ENCODE measurements at regions not wholly inside any gene's neighbourhood (a gene's known extent, or its start where the extent isn't known, plus 50 kb on each side); places are given as distances from the start of the nearest gene placed in this dataset.

DNA sequence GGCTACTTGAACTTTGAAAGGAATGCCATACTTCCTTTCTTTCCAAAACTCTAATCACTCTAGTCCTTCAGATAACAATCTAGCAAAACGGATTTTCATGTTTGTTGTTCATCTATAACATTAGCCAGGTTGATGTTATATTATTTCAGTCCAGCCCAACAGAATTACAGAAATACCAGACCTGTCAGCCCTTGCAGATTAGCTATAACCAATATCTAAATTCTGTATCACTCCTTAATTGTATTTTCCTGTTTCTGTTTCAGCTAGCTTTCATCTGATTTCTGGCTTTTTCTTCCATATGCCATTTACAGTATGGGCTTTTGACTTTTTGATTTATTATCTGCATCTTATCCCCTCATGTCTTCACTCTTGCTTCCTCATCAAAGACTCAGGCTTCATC is 479.8 kb upstream of the CDH8 start:
- H4K20me1 ChIP-seq (ENCODE audit: insufficient read depth, low read depth, low read length) = no peaks in the 10 kb centered on the region
- H3K27ac ChIP-seq (ENCODE audit: low read length) = no peak overlapping the region
- H3K4me3 ChIP-seq (ENCODE audit: low read length) = no peak overlapping the region
- no peak overlapping the region for H2AFZ ChIP-seq (ENCODE audit: low read length)
- no peak overlapping the region for H3K4me2 ChIP-seq (ENCODE audit: low read depth, low read length, poor library complexity, severe bottlenecking)
- no peak for DNase-seq
- no peaks in the 10 kb centered on the region for H3K27me3 ChIP-seq (ENCODE audit: low read length)
- peaks cover 13% of the 10 kb centered on the region for H3K9me3 ChIP-seq (ENCODE audit: low read length)
- no peak overlapping the region for H3K9ac ChIP-seq (ENCODE audit: low read length)
- H3K36me3 ChIP-seq (ENCODE audit: insufficient read depth, low read length) = no peaks in the 10 kb centered on the region
- H3K4me1 ChIP-seq (ENCODE audit: low read length) = no peaks in the 10 kb centered on the region
- no peaks in the 10 kb centered on the region for H3K79me2 ChIP-seq (ENCODE audit: low read length)
- no peaks in the 10 kb centered on the region for H3K9me2 ChIP-seq (replicated peaks; ENCODE audit: insufficient read depth, low read length)

DNA sequence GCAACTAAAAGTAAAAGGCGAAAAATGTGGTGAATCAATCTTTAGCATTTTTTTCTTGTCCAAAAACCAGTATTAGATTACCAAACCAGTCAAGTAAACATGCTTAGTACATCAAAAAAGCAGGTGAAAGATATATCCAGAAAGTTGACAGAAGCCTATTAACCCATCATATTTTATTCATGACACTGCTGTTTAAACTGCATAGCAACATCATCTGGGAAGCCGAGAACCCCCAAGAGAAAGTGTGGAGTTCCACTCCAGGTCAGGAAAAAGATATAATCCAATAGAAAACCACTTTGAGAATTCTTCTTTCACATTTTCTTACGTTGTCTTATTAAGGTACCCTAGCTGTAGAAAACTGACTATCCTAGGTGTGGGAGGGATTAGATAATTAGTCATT is 466.8 kb upstream of the CDH8 start:
- H2AFZ ChIP-seq (ENCODE audit: low read length) = no peak overlapping the region
- H3K9ac ChIP-seq (ENCODE audit: low read length) = no peak overlapping the region
- H4K20me1 ChIP-seq (ENCODE audit: insufficient read depth, low read depth, low read length) = no peaks in the 10 kb centered on the region
- H3K36me3 ChIP-seq (ENCODE audit: insufficient read depth, low read length) = no peaks in the 10 kb centered on the region
- H3K9me3 ChIP-seq (ENCODE audit: low read length) = peaks cover 11% of the 10 kb centered on the region; the same call in 1 of the 2 replicates
- no peak overlapping the region for H3K4me3 ChIP-seq (ENCODE audit: low read length)
- H3K27me3 ChIP-seq (ENCODE audit: low read length) = no peaks in the 10 kb centered on the region
- H3K9me2 ChIP-seq (replicated peaks; ENCODE audit: insufficient read depth, low read length) = no peaks in the 10 kb centered on the region
- H3K27ac ChIP-seq (ENCODE audit: low read length) = no peak overlapping the region
- no peaks in the 10 kb centered on the region for H3K79me2 ChIP-seq (ENCODE audit: low read length)
- H3K4me2 ChIP-seq (ENCODE audit: low read depth, low read length, poor library complexity, severe bottlenecking) = no peak overlapping the region
- DNase-seq = no peak
- H3K4me1 ChIP-seq (ENCODE audit: low read length) = no peaks in the 10 kb centered on the region

DNA sequence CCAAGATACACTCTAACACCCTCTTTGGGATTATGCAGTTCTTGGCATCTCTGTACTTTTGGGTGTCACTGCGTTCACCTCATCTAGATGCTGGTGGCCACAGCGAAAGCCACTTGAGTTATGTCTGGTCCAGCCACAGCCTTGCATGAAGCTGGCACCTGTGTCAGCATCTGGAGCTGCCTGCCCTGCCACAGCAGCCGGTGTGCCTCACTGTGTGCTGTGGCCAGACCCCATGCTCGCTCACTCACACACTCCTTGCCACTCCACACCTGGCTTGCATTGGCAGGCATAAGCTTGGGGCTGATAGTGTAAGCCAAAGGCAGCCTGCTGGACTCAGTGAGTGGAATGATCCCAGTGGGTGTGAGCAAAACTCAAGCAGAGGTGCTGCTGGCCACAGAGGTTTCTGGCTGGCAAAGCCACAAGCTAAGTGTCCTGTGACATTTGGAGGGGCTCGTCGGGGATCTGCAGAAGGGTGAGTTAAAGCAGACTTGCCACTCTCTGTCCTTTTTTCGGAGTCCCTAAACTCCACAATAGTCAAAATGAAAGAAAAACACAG is 442.7 kb upstream of the CDH8 start:
- H3K79me2 ChIP-seq (ENCODE audit: low read length) = no peaks in the 10 kb centered on the region
- H3K4me1 ChIP-seq (ENCODE audit: low read length) = no peaks in the 10 kb centered on the region
- H3K9ac ChIP-seq (ENCODE audit: low read length) = no peak overlapping the region
- no peaks in the 10 kb centered on the region for H4K20me1 ChIP-seq (ENCODE audit: insufficient read depth, low read depth, low read length)
- H3K36me3 ChIP-seq (ENCODE audit: insufficient read depth, low read length) = no peaks in the 10 kb centered on the region
- no peak for DNase-seq
- H3K27me3 ChIP-seq (ENCODE audit: low read length) = no peaks in the 10 kb centered on the region
- peaks cover 8% of the 10 kb centered on the region for H3K9me3 ChIP-seq (ENCODE audit: low read length)
- no peaks in the 10 kb centered on the region for H3K9me2 ChIP-seq (replicated peaks; ENCODE audit: insufficient read depth, low read length)
- no peak overlapping the region for H2AFZ ChIP-seq (ENCODE audit: low read length)
- H3K27ac ChIP-seq (ENCODE audit: low read length) = no peak overlapping the region
- H3K4me3 ChIP-seq (ENCODE audit: low read length) = no peak overlapping the region
- no peak overlapping the region for H3K4me2 ChIP-seq (ENCODE audit: low read depth, low read length, poor library complexity, severe bottlenecking)

DNA sequence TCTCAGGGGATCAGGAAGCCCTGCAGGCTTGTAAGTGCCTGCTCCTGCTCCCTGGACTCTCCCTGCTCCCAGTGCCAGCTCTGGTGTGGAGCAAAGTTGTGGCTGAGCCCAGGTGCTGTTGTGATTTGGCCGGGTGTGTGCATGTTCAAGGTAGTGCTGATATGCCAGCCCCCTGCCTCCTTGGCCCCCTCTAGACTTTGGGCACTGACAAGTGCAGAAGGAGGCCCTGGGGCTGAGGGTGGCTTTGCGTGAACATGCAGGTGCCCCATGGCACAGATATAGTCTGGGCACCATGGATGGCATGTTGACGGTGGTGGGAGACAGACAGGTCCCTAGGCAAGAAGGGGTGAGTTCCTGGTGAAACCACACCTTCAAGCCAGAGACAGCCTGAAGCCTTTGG is 441.6 kb upstream of the CDH8 start:
- Histone ChIP-seq H3K4me1 (ENCODE audit: low read length) (no peaks in the 10 kb centered on the region), H3K9me3 (ENCODE audit: low read length) (peaks cover 8% of the 10 kb centered on the region; the same call in 1 of the 2 replicates), H3K4me3 (ENCODE audit: low read length) (no peak overlapping the region), H3K4me2 (ENCODE audit: low read depth, low read length, poor library complexity, severe bottlenecking) (no peak overlapping the region), H3K27ac (ENCODE audit: low read length) (no peak overlapping the region), H3K9me2 (replicated peaks; ENCODE audit: insufficient read depth, low read length) (no peaks in the 10 kb centered on the region), H3K9ac (ENCODE audit: low read length) (no peak overlapping the region), H3K27me3 (ENCODE audit: low read length) (no peaks in the 10 kb centered on the region), H2AFZ (ENCODE audit: low read length) (no peak overlapping the region), H3K79me2 (ENCODE audit: low read length) (no peaks in the 10 kb centered on the region), H3K36me3 (ENCODE audit: insufficient read depth, low read length) (no peaks in the 10 kb centered on the region), H4K20me1 (ENCODE audit: insufficient read depth, low read depth, low read length) (no peaks in the 10 kb centered on the region)
- no peak for DNase-seq

DNA sequence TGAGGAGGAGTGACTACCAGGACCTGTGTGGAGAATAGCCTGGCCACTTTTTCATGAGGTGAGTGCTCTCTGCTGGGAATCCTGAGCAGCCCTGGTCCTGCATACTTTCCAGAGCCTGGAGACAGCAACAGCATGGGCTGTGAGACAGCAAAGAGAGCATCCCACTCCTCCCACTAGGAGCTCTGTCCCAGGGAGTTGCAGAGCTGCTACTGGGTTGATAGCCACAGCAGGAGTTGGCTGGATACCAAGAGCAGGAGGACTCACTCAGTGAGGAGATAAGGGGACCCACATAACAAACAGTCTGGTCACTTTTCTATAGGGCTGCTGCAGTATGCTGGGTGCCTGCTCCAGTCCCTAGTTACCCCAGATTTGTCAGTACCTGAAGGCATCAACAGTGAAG is 439.3 kb upstream of the CDH8 start:
- Histone ChIP-seq H4K20me1 (ENCODE audit: insufficient read depth, low read depth, low read length) (no peaks in the 10 kb centered on the region), H3K4me3 (ENCODE audit: low read length) (no peak overlapping the region), H3K9me3 (ENCODE audit: low read length) (peaks cover 14% of the 10 kb centered on the region; the same call in 1 of the 2 replicates), H3K36me3 (ENCODE audit: insufficient read depth, low read length) (no peaks in the 10 kb centered on the region), H3K9me2 (replicated peaks; ENCODE audit: insufficient read depth, low read length) (no peaks in the 10 kb centered on the region), H2AFZ (ENCODE audit: low read length) (no peak overlapping the region), H3K4me1 (ENCODE audit: low read length) (no peaks in the 10 kb centered on the region), H3K4me2 (ENCODE audit: low read depth, low read length, poor library complexity, severe bottlenecking) (no peak overlapping the region), H3K27ac (ENCODE audit: low read length) (no peak overlapping the region), H3K79me2 (ENCODE audit: low read length) (no peaks in the 10 kb centered on the region), H3K27me3 (ENCODE audit: low read length) (no peaks in the 10 kb centered on the region), H3K9ac (ENCODE audit: low read length) (no peak overlapping the region)
- no peak for DNase-seq

DNA sequence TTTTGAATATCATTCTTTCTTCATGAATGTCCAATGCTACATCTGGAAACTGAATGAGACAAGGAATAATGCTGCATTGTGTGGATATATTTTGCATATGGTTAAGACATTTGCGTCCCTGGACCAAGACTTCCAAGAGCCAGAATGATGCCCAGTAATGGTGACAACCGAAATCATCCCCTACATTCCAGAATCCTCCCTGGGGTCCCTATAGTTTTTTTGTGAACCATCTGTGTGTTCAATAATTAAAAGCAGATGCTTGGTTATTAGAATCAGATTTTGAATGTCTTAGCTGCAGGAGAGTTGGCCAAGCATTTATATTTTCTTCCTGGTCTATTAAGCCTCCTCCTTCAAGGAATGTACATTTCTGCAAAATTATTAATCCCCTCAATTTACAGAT is 426.7 kb upstream of the CDH8 start:
- Histone ChIP-seq H3K27ac (ENCODE audit: low read length) (no peak overlapping the region), H2AFZ (ENCODE audit: low read length) (no peak overlapping the region), H3K27me3 (ENCODE audit: low read length) (no peaks in the 10 kb centered on the region), H3K9me3 (ENCODE audit: low read length) (peaks cover 26% of the 10 kb centered on the region), H3K4me1 (ENCODE audit: low read length) (no peaks in the 10 kb centered on the region), H3K9me2 (replicated peaks; ENCODE audit: insufficient read depth, low read length) (no peaks in the 10 kb centered on the region), H3K4me3 (ENCODE audit: low read length) (no peak overlapping the region), H3K9ac (ENCODE audit: low read length) (no peak overlapping the region), H3K4me2 (ENCODE audit: low read depth, low read length, poor library complexity, severe bottlenecking) (no peak overlapping the region), H3K36me3 (ENCODE audit: insufficient read depth, low read length) (no peaks in the 10 kb centered on the region), H4K20me1 (ENCODE audit: insufficient read depth, low read depth, low read length) (no peaks in the 10 kb centered on the region), H3K79me2 (ENCODE audit: low read length) (no peaks in the 10 kb centered on the region)
- DNase-seq = no peak

DNA sequence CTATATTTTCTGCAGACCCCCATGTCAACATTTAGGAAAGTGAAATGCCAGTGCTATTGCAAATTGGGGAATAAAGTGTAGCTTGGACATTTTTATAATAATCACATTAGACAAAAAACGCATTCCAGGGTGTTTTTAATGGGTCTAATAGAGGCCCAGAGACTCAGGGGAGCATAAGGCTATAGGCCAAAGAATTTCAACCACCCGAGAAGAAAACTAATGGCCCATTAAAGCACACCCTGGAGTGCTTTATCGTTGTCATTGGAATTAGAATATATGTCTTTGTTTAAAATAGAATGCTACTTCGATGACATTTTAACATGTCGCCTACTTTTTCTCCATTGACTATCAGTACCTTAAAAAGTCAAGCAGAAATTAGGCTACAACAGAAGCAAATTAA is 414.1 kb upstream of the CDH8 start:
- Histone ChIP-seq H3K4me2 (ENCODE audit: low read depth, low read length, poor library complexity, severe bottlenecking) (no peak overlapping the region), H3K4me1 (ENCODE audit: low read length) (no peaks in the 10 kb centered on the region), H3K27ac (ENCODE audit: low read length) (no peak overlapping the region), H3K4me3 (ENCODE audit: low read length) (no peak overlapping the region), H4K20me1 (ENCODE audit: insufficient read depth, low read depth, low read length) (no peaks in the 10 kb centered on the region), H3K79me2 (ENCODE audit: low read length) (no peaks in the 10 kb centered on the region), H3K36me3 (ENCODE audit: insufficient read depth, low read length) (no peaks in the 10 kb centered on the region), H3K9ac (ENCODE audit: low read length) (no peak overlapping the region), H2AFZ (ENCODE audit: low read length) (no peak overlapping the region), H3K27me3 (ENCODE audit: low read length) (no peaks in the 10 kb centered on the region), H3K9me3 (ENCODE audit: low read length) (peaks cover 24% of the 10 kb centered on the region), H3K9me2 (replicated peaks; ENCODE audit: insufficient read depth, low read length) (no peaks in the 10 kb centered on the region)
- no peak for DNase-seq

DNA sequence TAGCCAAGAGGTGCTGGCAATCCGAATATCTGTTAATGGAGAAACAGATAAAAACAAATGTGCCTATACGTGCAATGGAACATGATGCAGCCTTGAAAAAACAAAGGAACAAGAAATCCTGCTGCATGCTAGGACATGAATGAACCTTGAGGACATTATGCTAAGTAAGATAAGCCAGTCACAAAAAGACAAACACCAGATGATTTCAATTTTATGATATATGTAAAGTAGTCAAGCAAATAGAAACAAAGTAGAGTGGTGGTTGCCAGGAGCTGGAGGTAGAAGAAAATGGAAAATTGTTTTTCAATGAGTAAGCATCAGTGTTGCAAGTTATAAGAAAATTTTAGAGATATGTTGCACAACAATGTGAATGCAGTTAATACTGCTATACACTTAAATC is 409.7 kb upstream of the CDH8 start:
- no peak overlapping the region for H3K4me2 ChIP-seq (ENCODE audit: low read depth, low read length, poor library complexity, severe bottlenecking)
- H2AFZ ChIP-seq (ENCODE audit: low read length) = no peak overlapping the region

DNA sequence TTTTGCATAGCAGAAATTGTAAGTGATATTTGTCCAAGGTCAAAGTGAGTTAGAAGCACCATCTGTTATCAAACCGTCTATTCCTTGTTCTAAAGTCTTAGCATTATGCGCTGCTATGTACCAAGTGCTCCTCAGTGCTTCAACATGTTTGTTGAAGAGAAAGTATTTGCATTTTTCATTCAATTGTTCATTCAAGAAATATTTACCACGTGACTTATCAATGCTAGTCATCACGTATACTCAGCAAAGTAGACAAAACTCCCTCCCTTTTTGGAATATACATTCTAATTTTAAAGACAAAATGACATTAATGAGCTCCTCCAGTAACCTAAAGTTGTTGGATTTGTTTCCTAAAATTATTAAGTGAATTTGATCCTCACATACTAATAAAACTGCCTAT is 388.0 kb upstream of the CDH8 start:
- Histone ChIP-seq H3K9me3 (ENCODE audit: low read length) (peaks cover 19% of the 10 kb centered on the region), H3K27me3 (ENCODE audit: low read length) (no peaks in the 10 kb centered on the region), H4K20me1 (ENCODE audit: insufficient read depth, low read depth, low read length) (no peaks in the 10 kb centered on the region), H3K4me1 (ENCODE audit: low read length) (no peaks in the 10 kb centered on the region), H3K36me3 (ENCODE audit: insufficient read depth, low read length) (no peaks in the 10 kb centered on the region), H3K79me2 (ENCODE audit: low read length) (no peaks in the 10 kb centered on the region), H3K9me2 (replicated peaks; ENCODE audit: insufficient read depth, low read length) (no peaks in the 10 kb centered on the region), H2AFZ (ENCODE audit: low read length) (no peak overlapping the region), H3K9ac (ENCODE audit: low read length) (no peak overlapping the region), H3K27ac (ENCODE audit: low read length) (no peak overlapping the region), H3K4me3 (ENCODE audit: low read length) (no peak overlapping the region), H3K4me2 (ENCODE audit: low read depth, low read length, poor library complexity, severe bottlenecking) (no peak overlapping the region)
- no peak for DNase-seq

More for the DNA sequence above, 409.7 kb upstream of the CDH8 start:
- Histone ChIP-seq H3K27me3 (ENCODE audit: low read length) (no peaks in the 10 kb centered on the region), H3K9me2 (replicated peaks; ENCODE audit: insufficient read depth, low read length) (no peaks in the 10 kb centered on the region), H3K4me3 (ENCODE audit: low read length) (no peak overlapping the region), H3K27ac (ENCODE audit: low read length) (no peak overlapping the region), H3K79me2 (ENCODE audit: low read length) (no peaks in the 10 kb centered on the region), H3K36me3 (ENCODE audit: insufficient read depth, low read length) (no peaks in the 10 kb centered on the region), H4K20me1 (ENCODE audit: insufficient read depth, low read depth, low read length) (no peaks in the 10 kb centered on the region), H3K4me1 (ENCODE audit: low read length) (no peaks in the 10 kb centered on the region), H3K9me3 (ENCODE audit: low read length) (peaks cover 21% of the 10 kb centered on the region), H3K9ac (ENCODE audit: low read length) (no peak overlapping the region)
- no peak for DNase-seq

Measured in Karpas-422 (cell line).